OCI-LY1 (cell line): ENCODE measurements at regions not wholly inside any gene's neighbourhood (a gene's known extent, or its start where the extent isn't known, plus 50 kb on each side); places are given as distances from the start of the nearest gene placed in this dataset.

ENCODE experiments used
- H2AFZ ChIP-seq: fragments of 200-600 bp; sonication (generic), shearing (Covaris generic); 2 replicates; pipeline ENCODE4 v1.6.0; 2014; ENCODE audit warnings: antibody characterized with exemption, mild to moderate bottlenecking, low read length
- H3F3A ChIP-seq: fragments of 200-600 bp; sonication (generic), shearing (Covaris generic); 2 replicates; pipeline ENCODE4 v1.6.0; 2014; ENCODE audit warnings: mild to moderate bottlenecking, antibody characterized with exemption, low read length, moderate library complexity; ENCODE audit not compliant: insufficient read depth
- H3K27ac ChIP-seq: fragments of 200-600 bp; sonication (generic); 2 replicates; pipeline ENCODE4 v1.5.1; 2014; ENCODE audit warnings: low read length, mixed run types, mild to moderate bottlenecking, low read depth; ENCODE audit not compliant: poor library complexity, severe bottlenecking
- H3K27me3 ChIP-seq: fragments of 200-600 bp; sonication (generic); 2 replicates; pipeline ENCODE4 v1.6.0; 2014; ENCODE audit warnings: antibody characterized with exemption, mild to moderate bottlenecking, low read length, moderate library complexity; ENCODE audit not compliant: insufficient read depth
- H3K36me3 ChIP-seq: fragments of 200-600 bp; sonication (generic); 2 replicates; pipeline ENCODE4 v1.6.1; 2014; ENCODE audit warnings: mild to moderate bottlenecking, antibody characterized with exemption, low read length, moderate library complexity, mixed read lengths; ENCODE audit not compliant: insufficient read depth
- H3K4me1 ChIP-seq: fragments of 200-600 bp; sonication (generic); 2 replicates; pipeline ENCODE4 v1.5.1; 2014; ENCODE audit warnings: mild to moderate bottlenecking, low read length, moderate library complexity; ENCODE audit not compliant: insufficient read depth, severe bottlenecking
- H3K4me2 ChIP-seq: fragments of 200-600 bp; sonication (generic), shearing (Covaris generic); 2 replicates; pipeline ENCODE4 v1.6.1; 2014; ENCODE audit warnings: low read length
- H3K4me3 ChIP-seq: fragments of 200-600 bp; sonication (generic); 2 replicates; pipeline ENCODE4 v1.5.1; 2014; ENCODE audit warnings: low read length, low read depth, mild to moderate bottlenecking, mixed read lengths; ENCODE audit not compliant: poor library complexity, severe bottlenecking
- H3K79me2 ChIP-seq: fragments of 200-600 bp; shearing (Covaris generic); 2 replicates; pipeline ENCODE4 v1.6.1; 2016; ENCODE audit warnings: mixed run types, low read length, mixed read lengths; ENCODE audit not compliant: insufficient read depth
- H3K9ac ChIP-seq: fragments of 200-600 bp; sonication (generic), shearing (Covaris generic); 2 replicates; pipeline ENCODE4 v1.6.1; 2014; ENCODE audit warnings: mild to moderate bottlenecking, low read length, mixed read lengths
- H3K9me2 ChIP-seq: fragments of 200-600 bp; sonication (generic), shearing (Covaris generic); 2 replicates; pipeline ENCODE4 v1.6.1; 2014; ENCODE audit warnings: low read depth, mild to moderate bottlenecking, low read length, mixed read lengths
- H3K9me3 ChIP-seq: fragments of 200-600 bp; shearing (Covaris generic); 2 replicates; pipeline ENCODE4 v1.6.1; 2014; ENCODE audit warnings: low read length, mixed read lengths
- H4K20me1 ChIP-seq: fragments of 200-600 bp; sonication (generic), shearing (Covaris generic); 2 replicates; pipeline ENCODE4 v1.6.0; 2016; ENCODE audit warnings: mild to moderate bottlenecking, low read length; ENCODE audit not compliant: insufficient read depth
- EZH2 ChIP-seq: fragments of 200-600 bp; sonication (generic), shearing (Covaris generic); IDR thresholded peaks from 2 replicates; pipeline ENCODE4 v1.8.0; 2017; ENCODE audit warnings: borderline replicate concordance, mixed run types, mild to moderate bottlenecking, antibody characterized with exemption, low read length, moderate library complexity, mixed read lengths
- TF ChIP-seq, protein P1 (sequence below): fragments of 200-600 bp; sonication (generic), shearing (Covaris generic); IDR thresholded peaks from 2 replicates; pipeline ENCODE4 v1.5.1; 2017; ENCODE audit warnings: mild to moderate bottlenecking, antibody characterized with exemption, low read length, moderate library complexity, mixed read lengths

- H3K4me2 ChIP-seq: no peak overlapping the region
- H3K9me2 ChIP-seq: no peaks in the 10 kb centered on the region
- H3F3A ChIP-seq: no peaks in the 10 kb centered on the region
- no peak for TF ChIP-seq EZH2
- TF ChIP-seq, protein P1, sequence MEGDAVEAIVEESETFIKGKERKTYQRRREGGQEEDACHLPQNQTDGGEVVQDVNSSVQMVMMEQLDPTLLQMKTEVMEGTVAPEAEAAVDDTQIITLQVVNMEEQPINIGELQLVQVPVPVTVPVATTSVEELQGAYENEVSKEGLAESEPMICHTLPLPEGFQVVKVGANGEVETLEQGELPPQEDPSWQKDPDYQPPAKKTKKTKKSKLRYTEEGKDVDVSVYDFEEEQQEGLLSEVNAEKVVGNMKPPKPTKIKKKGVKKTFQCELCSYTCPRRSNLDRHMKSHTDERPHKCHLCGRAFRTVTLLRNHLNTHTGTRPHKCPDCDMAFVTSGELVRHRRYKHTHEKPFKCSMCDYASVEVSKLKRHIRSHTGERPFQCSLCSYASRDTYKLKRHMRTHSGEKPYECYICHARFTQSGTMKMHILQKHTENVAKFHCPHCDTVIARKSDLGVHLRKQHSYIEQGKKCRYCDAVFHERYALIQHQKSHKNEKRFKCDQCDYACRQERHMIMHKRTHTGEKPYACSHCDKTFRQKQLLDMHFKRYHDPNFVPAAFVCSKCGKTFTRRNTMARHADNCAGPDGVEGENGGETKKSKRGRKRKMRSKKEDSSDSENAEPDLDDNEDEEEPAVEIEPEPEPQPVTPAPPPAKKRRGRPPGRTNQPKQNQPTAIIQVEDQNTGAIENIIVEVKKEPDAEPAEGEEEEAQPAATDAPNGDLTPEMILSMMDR: no peak
- peaks cover 17% of the 10 kb centered on the region for H3K4me1 ChIP-seq
- no peak overlapping the region for H3K9ac ChIP-seq
- no peak overlapping the region for H2AFZ ChIP-seq
- H3K27ac ChIP-seq: no peak overlapping the region
- no peaks in the 10 kb centered on the region for H3K9me3 ChIP-seq
- H3K27me3 ChIP-seq: no peaks in the 10 kb centered on the region
- H4K20me1 ChIP-seq: no peaks in the 10 kb centered on the region
- no peak overlapping the region for H3K4me3 ChIP-seq
- no peaks in the 10 kb centered on the region for H3K79me2 ChIP-seq
- no peaks in the 10 kb centered on the region for H3K36me3 ChIP-seq
Measured at GRCh38 chr5:124572971-124573370, 173.5 kb downstream of the ZNF608 start.

DNA sequence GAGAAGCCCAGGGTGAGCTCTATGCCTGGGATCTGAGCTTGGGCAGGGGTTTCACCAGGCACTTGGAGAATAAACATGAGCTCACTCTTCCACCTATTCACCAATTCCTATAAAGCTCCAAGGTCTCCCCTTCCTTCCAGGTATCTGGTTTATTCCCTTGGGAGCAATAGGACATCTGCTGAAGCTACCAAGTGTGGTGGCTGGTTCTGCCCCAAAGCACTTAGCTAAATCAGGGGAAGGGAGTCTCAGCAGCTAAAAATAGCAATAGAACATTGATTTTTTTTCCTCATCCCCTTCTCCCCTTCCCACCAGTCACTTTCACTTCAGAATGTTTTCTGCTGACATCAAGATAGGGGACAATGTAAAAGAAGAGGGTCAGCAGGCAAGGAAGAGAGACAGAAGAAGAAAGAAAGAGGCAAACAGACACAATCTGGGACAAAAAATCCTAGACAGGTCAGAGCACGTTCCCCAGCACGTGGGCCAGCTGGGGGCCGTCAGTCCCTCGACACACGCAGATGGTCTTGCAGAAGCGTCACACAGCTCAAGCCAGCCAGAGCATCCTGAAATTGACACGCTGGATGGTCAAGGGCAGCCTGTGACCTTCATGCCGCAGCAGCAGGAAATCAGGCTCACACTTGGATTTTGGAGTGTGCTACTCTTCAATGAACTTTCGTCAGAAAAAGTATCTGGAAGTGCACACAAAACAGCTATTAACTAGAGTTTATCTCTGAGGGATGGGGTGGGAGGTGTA lies 176.0 kb downstream of the ZNF608 start:
- no peaks in the 10 kb centered on the region for H3K79me2 ChIP-seq
- H3K4me2 ChIP-seq: peak overlapping the region; percentile 35; the same call in 1 of the 2 replicates
- no peaks in the 10 kb centered on the region for H3K9me2 ChIP-seq
- peaks cover 7% of the 10 kb centered on the region for H3K4me1 ChIP-seq
- no peaks in the 10 kb centered on the region for H3K36me3 ChIP-seq
- no peak overlapping the region for H3K4me3 ChIP-seq
- H3K27me3 ChIP-seq: no peaks in the 10 kb centered on the region
- H4K20me1 ChIP-seq: no peaks in the 10 kb centered on the region
- no peak overlapping the region for H3K9ac ChIP-seq
- H3K9me3 ChIP-seq: no peaks in the 10 kb centered on the region
- no peak overlapping the region for H3K27ac ChIP-seq
- no peaks in the 10 kb centered on the region for H3F3A ChIP-seq
- H2AFZ ChIP-seq: no peak overlapping the region
- TF ChIP-seq EZH2: no peak
- TF ChIP-seq, protein P1: no peak

DNA sequence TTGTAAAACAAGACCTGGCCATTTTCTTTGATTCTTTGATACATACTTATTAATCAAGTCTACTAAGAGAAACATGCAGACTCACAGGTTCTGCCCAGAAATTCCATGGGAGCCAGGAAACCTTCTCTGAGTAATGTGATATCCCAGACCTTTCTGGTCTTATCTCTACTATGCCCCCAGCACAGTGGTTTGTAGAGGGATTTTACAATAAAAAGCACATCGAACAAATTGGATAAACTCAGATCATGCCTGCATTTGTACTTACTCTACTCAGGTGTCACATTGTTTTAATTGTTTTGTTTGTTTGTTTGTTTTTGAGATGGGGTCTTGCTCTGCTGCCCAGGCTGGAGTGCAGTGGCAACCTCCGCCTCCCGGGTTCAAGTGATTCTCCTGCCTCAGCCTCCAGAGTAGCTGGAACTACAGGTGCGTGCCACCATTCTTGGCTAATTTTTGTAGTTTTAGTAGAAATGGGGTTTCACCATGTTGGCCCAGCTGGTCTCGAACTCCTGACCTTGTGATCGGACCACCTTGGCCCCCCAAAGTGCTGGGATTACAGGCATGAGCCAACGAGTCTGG lies 179.5 kb downstream of the ZNF608 start:
- Histone ChIP-seq H2AFZ (no peak overlapping the region), H3K36me3 (no peaks in the 10 kb centered on the region), H4K20me1 (no peaks in the 10 kb centered on the region), H3K9ac (no peak overlapping the region), H3K9me3 (no peaks in the 10 kb centered on the region), H3F3A (no peaks in the 10 kb centered on the region), H3K79me2 (no peaks in the 10 kb centered on the region), H3K4me1 (peaks cover 7% of the 10 kb centered on the region), H3K27ac (no peak overlapping the region), H3K9me2 (no peaks in the 10 kb centered on the region), H3K27me3 (no peaks in the 10 kb centered on the region), H3K4me2 (no peak overlapping the region), H3K4me3 (no peak overlapping the region)
- TF ChIP-seq EZH2: no peak
- TF ChIP-seq, protein P1: no peak
